ENCODE measurements at regions not wholly inside any gene's neighbourhood (a gene's known extent, or its start where the extent isn't known, plus 50 kb on each side); places are given as distances from the start of the nearest gene placed in this dataset.

DNA sequence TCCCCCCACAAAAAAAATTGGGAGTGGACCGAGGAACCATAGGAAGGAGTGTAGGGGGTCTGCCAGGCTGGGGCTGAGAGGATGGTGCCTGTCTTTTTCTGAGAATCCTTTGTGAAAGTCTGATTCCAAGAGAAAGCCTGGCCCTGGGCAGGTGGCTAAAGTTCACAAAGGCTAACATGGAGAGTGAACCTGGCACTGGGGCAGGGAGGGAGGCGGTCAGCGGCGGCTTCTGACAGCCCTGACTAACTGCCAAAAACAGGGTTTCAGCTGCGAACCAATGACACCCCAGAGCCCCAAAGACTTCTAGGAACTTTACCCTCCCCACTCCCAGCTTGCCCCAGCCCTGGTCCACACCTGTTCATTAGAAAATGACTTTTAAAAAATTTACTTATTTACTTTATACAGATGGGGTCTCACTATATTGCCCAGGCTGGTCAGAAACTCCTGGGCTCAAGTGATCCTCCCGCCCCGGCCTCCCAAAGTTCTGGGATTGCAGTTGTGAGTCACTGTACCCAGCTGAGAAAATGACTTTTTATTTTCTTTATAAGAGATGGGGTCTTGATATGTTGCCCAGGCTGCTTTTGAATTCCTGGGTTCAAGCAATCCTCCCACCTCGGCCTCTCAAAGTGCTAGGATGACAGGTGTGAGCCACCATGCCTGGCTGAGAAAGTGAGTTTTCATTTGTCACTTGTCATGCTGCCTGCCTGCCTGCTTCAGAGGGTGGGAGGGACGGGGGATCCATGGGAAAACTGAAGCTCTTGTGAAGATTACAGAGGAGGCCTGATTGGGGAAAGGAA is 61.0 kb upstream of the DUSP5 start:
- no peak for DNase-seq (ENCODE audit: low read depth)

DNA sequence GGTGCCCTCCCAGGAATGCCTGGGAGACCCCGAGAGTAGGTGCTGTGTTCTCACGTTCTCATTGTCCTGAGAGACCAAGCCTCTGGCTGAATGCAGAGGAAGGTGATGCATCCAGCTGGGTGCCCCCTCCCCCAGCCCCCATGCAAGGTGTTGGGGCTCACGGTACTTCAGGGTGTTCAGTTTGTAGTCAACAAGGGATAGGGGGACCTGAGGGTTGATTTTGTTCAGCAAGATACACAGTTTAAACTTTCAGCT is 60.4 kb upstream of the DUSP5 start:
- DNase-seq (ENCODE audit: low read depth), result no peak

DNA sequence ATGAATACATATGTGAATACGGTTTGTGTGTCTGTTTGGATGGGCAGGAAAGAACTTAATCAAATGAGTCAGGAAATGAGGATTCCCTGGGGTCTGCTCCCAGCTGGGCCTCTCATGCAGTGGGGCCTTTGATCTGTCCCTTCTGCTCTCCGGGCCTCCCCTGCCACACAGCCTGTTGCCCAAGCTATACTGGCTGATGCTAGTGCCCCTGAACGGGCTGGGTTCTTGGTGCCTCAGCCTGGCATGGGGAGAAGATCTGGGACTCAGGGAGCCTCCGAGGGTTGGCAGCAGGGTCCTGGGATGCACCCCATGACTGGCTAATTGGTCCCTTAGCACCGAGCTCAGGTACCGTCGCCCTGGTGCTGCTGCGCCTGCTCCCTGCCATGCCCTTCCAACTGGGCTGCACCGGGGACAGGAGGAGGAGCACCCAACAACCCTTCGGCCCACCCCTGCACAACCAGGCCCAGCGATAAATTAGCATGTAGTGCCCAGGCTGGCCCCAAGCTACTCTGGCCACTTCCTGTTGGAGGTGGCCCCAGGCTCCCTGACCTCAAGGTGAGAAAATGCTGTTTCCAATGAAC is 59.9 kb upstream of the DUSP5 start:
- no peak for DNase-seq (ENCODE audit: low read depth)

DNA sequence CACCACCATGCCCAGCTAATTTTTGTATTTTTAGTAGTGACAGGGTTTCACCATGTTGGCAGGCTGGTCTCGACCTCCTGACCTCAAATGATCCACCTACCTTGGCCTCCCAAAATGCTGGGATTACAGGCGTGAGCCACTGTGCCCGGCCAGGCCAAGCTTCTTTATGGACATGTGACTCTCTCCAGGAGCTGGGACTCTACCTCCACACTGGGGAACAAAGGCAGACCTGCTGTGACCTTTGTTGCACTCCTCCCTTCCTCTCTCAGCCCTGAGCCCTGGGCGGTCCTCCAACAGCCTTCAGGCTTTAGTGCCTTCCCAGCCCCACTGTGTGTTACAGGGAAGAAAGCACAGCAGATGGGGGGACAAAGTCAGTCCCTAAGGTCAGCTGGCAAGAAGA is 55.0 kb upstream of the DUSP5 start:
- no peak for DNase-seq (ENCODE audit: low read depth)

DNA sequence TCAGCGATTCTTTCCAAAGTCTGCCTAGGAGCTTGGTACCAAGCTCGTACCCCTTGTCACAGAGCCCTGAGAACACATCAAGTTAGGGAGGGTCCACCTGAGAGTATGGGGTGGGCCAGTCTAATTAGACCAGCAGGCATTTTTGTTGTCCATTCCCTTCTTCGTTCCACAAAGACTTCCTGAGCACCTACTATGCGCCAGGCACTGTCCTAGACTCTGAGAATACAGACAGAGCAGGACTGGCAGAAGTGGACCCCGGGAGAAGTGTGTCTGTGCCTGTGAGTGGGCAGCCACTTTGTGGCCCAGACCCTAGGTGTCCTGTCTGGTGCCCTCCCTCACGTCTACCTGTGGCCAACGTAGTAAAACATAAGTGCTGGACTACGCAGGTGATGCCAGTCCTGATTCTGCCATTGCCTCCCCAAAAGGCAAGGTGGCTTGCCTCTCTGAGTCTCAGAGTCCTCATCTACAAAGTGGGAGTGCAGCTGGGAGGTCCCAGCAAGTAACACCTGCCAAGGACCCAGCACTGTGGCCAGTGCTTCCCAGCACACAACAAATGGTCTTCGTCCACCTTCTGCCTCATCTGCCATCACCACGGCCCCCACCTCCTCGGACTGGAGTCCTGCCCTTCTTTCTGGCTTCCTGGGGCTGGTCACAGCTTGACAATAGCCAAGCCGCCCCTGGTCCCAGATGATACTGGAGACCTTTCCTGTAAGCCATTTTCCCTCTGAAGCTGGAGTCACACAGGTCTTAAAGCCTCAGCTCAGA is 54.3 kb upstream of the DUSP5 start:
- DNase-seq (ENCODE audit: low read depth), result no peak

DNA sequence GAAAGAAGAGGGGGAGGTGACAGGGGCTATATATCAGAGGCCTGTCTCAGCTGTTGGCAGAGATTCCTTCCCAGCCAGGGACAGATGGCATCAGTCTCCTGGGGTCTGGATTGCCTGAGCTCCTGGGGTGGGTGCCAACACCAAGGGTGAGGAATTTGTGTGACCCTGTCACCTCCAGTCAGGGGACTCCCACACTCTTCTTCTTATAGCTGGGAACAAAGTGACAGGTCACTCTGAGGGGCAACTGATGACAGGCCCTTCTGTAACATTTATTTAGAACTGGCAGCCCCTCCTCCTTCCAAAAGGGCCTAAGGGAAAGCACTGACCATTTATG is 53.7 kb upstream of the DUSP5 start:
- DNase-seq (ENCODE audit: low read depth), result no peak

DNA sequence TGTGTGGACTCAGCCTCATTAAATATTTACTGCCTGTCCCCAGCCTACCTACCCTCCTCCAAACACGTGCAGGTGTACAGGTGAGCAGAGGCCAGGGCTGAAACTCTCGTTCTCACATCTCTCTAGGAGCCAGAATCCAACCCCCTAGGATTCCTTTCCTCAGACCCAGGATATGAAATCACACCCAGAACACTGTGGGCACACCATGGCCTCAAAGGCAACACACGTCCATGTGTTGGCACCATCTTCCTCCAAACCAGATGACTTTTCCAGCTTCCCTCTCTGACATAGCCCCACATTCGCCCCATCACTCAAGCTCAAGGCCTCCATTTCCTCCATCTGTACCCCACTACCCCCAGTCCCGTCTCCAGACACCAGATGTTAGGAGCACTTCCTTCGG is 51.8 kb upstream of the DUSP5 start:
- no peak for DNase-seq (ENCODE audit: low read depth)

DNA sequence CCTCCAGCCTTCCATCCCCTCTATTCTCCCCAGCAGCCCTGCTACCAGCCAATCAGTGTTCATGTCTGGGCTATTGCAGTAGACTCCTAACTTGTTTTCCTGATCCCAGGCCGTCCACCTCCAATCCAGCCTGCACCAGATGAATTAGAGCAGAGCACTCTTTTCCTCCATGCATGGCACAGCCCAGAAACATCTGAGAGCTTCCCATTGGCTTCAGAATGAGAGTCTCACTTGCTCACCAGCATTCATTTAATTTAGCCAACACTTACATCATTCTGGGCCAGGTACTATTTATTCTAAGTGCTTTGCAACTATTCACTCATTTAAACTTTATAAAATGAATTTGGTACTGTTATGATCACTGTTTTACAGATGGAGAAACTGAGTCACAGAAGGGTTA is 51.4 kb upstream of the DUSP5 start:
- DNase-seq (ENCODE audit: low read depth), result no peak

DNA sequence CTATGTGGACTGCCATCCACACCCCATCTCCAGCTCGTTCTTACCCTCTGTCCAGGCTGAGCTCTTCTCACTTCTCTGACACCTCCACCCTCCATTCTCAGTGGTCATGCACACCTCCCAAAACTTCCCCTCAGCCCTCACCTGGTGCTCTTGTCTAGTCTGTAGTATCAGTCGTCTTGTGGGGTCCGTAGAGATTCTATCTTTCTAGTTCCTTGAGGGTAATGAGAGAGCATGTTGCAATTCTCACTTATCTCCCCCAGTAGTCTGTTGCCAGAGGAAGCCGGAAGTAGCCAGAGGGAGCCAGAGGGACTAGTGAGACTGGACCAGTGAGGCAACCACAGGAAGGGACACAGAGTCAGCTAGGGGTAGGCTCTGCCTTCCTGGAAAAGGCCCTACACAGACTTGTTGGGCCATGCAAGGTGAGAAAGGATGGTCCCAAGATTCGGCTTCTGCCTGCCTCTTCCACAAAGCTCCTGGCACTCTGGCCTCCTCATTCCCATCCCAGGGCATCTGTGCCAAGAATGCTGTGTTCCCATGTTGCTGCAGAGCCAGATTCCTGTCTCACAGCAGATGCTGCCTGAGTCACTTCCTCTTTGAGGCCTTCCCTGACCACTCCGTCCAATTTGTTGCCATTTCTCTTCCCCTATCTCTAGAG is 50.6 kb upstream of the DUSP5 start:
- peak; percentile 94 for DNase-seq (ENCODE audit: low read depth)

DNA sequence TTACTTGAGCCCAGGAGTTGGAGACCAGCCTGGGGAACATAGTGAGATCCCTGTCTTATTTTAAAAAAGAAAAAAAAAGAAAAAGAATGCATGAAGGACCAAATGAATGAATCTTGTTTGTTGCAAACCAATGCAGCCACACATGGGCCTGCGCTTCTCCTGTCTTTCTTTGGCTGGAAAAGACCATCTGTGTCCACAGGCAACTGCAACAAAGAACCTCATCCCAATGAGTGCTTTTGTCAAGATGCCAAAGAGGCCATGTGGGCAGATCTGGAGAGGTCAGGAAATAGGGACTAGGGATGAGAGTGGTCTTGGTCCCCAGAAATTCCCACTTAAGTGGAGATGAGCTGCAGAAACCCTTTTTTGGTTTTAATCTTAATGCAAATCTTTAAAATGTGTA is 49.8 kb upstream of the DUSP5 start:
- DNase-seq (ENCODE audit: low read depth), result peak; percentile 30

Measured in ELR (cell line).